DOHH2 (cell line): ENCODE measurements at regions not wholly inside any gene's neighbourhood (a gene's known extent, or its start where the extent isn't known, plus 50 kb on each side); places are given as distances from the start of the nearest gene placed in this dataset.
"Not testable (repeated sequence)": the region's sequence is repeated elsewhere in the genome, so short reads cannot be mapped to it uniquely, and the experiment has no call there.

Experiments
- CTCF ChIP-seq: fragments of 200-600 bp; sonication (generic); IDR thresholded peaks from one replicate; pipeline ENCODE4 v1.5.1; 2014; ENCODE audit warnings: antibody characterized with exemption, mild to moderate bottlenecking, low read depth, low read length; ENCODE audit not compliant: poor library complexity, severe bottlenecking
- EZH2phosphoT487 ChIP-seq: fragments of 200-600 bp; sonication (generic); IDR thresholded peaks from 2 replicates; pipeline ENCODE4 v1.6.1; 2017; ENCODE audit warnings: borderline replicate concordance, mild to moderate bottlenecking, antibody characterized with exemption, low read length, moderate library complexity, mixed read lengths

DNA sequence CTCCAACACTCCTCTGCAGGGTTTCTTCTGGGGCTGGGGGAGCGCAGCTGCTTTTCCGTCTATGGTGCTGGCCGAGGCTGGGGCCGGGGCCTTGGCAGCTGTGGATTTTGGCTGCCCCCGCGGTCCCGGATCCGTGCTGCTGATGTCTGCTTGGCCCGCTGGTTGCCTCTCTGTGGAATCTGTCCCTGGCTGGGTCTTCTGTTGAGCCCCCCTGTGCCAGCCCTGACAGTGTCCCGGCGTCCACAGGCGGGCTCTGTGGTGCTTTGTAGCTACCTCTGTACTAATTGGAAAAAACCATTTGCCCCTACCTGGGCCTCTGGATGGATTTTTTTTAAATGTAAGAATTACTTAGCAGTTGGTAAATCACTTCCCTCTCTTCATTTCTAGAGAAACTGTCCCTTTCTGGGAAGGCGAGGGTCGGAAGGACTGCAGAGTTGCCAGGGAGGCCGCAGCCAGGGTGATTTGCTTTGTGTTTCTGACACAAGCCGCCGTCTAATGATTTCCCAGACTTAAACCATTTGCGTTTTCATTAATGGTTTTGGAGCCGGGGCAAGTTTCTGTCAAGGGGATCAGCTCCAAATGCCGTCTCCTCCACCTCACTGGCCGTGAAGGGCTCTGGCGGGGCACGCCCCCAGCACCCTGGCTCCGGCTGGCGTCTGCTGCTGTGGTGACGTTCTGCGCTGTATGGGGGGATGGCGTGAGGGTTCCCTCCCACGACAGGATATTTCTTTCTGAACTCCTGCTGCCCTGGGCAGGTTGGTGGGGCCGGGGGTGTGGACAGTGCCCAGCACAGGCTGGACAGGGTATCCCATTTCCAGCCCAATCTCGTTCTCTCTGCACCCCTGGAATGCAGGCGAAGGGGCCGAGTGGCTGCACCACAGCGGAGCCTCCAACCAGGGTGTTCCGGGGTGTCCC lies 201.7 kb downstream of the LAT start:
- TF ChIP-seq CTCF, EZH2phosphoT487: not testable (repeated sequence)
